Mammary epithelial cell (primary cell): ENCODE measurements at regions not wholly inside any gene's neighbourhood (a gene's known extent, or its start where the extent isn't known, plus 50 kb on each side); places are given as distances from the start of the nearest gene placed in this dataset.

Experiments
- EZH2 ChIP-seq: IDR thresholded peaks from 2 replicates; pipeline ENCODE4 v1.6.1; 2012; ENCODE audit warnings: low read length, inconsistent platforms, borderline replicate concordance
- TF ChIP-seq, protein P1 (sequence below), 2 donors: IDR thresholded peaks in 1 of 2; conservative IDR thresholded peaks in 1 of 2; 2 replicates each; pipeline ENCODE4 v1.5.1; 2011 to 2012; ENCODE audit warnings: inconsistent platforms in 2 of 2, low read length in 2 of 2, mild to moderate bottlenecking in 2 of 2, control low read depth in 1 of 2, low read depth in 1 of 2; ENCODE audit not compliant: insufficient read depth in 1 of 2; ENCODE audit errors: extremely low read depth in 1 of 2

GRCh38 chr12:9271875-9272274, 63.7 kb upstream of the PZP start:
- TF ChIP-seq, protein P1, sequence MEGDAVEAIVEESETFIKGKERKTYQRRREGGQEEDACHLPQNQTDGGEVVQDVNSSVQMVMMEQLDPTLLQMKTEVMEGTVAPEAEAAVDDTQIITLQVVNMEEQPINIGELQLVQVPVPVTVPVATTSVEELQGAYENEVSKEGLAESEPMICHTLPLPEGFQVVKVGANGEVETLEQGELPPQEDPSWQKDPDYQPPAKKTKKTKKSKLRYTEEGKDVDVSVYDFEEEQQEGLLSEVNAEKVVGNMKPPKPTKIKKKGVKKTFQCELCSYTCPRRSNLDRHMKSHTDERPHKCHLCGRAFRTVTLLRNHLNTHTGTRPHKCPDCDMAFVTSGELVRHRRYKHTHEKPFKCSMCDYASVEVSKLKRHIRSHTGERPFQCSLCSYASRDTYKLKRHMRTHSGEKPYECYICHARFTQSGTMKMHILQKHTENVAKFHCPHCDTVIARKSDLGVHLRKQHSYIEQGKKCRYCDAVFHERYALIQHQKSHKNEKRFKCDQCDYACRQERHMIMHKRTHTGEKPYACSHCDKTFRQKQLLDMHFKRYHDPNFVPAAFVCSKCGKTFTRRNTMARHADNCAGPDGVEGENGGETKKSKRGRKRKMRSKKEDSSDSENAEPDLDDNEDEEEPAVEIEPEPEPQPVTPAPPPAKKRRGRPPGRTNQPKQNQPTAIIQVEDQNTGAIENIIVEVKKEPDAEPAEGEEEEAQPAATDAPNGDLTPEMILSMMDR (conservative IDR thresholded peaks at IDR 0.05 in 1 of 2, IDR thresholded peaks at IDR 0.05 in 1 of 2; ENCODE audit: extremely low read depth in 1 of 2, insufficient read depth in 1 of 2, low read depth in 1 of 2, low read length in 2 of 2) = no peak
- TF ChIP-seq EZH2 = no peak
